ENCODE measurements at regions not wholly inside any gene's neighbourhood (a gene's known extent, or its start where the extent isn't known, plus 50 kb on each side); places are given as distances from the start of the nearest gene placed in this dataset.

DNA sequence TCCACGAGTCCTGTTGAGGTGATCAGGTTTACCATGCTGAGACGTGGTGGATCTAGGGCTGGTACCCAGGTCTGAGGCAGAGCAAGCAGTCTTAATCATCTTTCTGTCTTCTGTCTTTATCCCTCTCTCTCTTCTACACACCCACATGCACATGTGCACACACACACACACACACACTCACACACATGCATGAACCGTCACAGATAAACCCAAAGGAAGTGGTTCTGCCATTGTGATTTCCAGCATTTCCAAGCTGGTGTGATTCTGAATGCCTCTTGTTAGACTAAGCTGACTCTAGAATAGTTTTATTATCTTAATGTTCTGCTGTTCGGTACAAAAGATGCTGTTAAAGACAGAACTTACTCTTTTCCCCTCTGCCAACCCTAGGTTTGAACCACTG is 411.8 kb upstream of the SALL1 start:
- TF ChIP-seq POLR2AphosphoS5 (IDR thresholded peaks at IDR 0.05), result no peak
- TF ChIP-seq, protein P1, sequence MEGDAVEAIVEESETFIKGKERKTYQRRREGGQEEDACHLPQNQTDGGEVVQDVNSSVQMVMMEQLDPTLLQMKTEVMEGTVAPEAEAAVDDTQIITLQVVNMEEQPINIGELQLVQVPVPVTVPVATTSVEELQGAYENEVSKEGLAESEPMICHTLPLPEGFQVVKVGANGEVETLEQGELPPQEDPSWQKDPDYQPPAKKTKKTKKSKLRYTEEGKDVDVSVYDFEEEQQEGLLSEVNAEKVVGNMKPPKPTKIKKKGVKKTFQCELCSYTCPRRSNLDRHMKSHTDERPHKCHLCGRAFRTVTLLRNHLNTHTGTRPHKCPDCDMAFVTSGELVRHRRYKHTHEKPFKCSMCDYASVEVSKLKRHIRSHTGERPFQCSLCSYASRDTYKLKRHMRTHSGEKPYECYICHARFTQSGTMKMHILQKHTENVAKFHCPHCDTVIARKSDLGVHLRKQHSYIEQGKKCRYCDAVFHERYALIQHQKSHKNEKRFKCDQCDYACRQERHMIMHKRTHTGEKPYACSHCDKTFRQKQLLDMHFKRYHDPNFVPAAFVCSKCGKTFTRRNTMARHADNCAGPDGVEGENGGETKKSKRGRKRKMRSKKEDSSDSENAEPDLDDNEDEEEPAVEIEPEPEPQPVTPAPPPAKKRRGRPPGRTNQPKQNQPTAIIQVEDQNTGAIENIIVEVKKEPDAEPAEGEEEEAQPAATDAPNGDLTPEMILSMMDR (IDR thresholded peaks at IDR 0.05), result no peak

Measured in breast epithelium (tissue), 3 donors.